ENCODE measurements at regions not wholly inside any gene's neighbourhood (a gene's known extent, or its start where the extent isn't known, plus 50 kb on each side); places are given as distances from the start of the nearest gene placed in this dataset.
"Not testable (repeated sequence)": the region's sequence is repeated elsewhere in the genome, so short reads cannot be mapped to it uniquely, and the experiment has no call there.

GRCh38 chr14:106809615-106810014 is 1283.2 kb downstream of the TMEM121 start:
- no peak for DNase-seq

GRCh38 chr14:106810168-106810567 is 1283.8 kb downstream of the TMEM121 start:
- DNase-seq, result not testable (repeated sequence)

- DNase-seq, result no peak
Measured at GRCh38 chr14:106811162-106811561, 1284.8 kb downstream of the TMEM121 start.

- no peak for DNase-seq
Measured at GRCh38 chr14:106812788-106813476, 1286.5 kb downstream of the TMEM121 start.

- DNase-seq, result no peak
Measured at GRCh38 chr14:106813477-106813823, 1287.1 kb downstream of the TMEM121 start.

- no peak for DNase-seq
Measured at GRCh38 chr14:106820119-106820518, 1293.7 kb downstream of the TMEM121 start.

- no peak for DNase-seq
Measured at GRCh38 chr14:106821119-106821518, 1294.7 kb downstream of the TMEM121 start.

GRCh38 chr14:106822905-106823304 is 1296.5 kb downstream of the TMEM121 start:
- no peak for DNase-seq

GRCh38 chr14:106823552-106823951 is 1297.2 kb downstream of the TMEM121 start:
- no peak for DNase-seq

GRCh38 chr14:106826833-106827369 is 1300.5 kb downstream of the TMEM121 start:
- no peak for DNase-seq

- DNase-seq, result no peak
Measured at GRCh38 chr14:106831322-106831720, 1304.9 kb downstream of the TMEM121 start.

- no peak for DNase-seq
Measured at GRCh38 chr14:106837870-106838269, 1311.5 kb downstream of the TMEM121 start.

- DNase-seq, result no peak
Measured at GRCh38 chr14:106838991-106839769, 1312.8 kb downstream of the TMEM121 start.

- no peak for DNase-seq
Measured at GRCh38 chr14:106840258-106840657, 1313.9 kb downstream of the TMEM121 start.

- DNase-seq, result no peak
Measured at GRCh38 chr14:106840991-106841390, 1314.6 kb downstream of the TMEM121 start.

- peak; percentile 22 for DNase-seq
Measured at GRCh38 chr14:106841701-106842100, 1315.3 kb downstream of the TMEM121 start.

GRCh38 chr14:106842687-106843086 is 1316.3 kb downstream of the TMEM121 start:
- peak; percentile 20 for DNase-seq

- DNase-seq, result no peak
Measured at GRCh38 chr14:106843386-106843785, 1317.0 kb downstream of the TMEM121 start.

- DNase-seq, result peak; percentile 49
Measured at GRCh38 chr14:106843951-106844483, 1317.6 kb downstream of the TMEM121 start.

- peak; percentile 48 for DNase-seq
Measured at GRCh38 chr14:106844608-106845285, 1318.4 kb downstream of the TMEM121 start.

GRCh38 chr14:106845286-106846087 is 1319.1 kb downstream of the TMEM121 start:
- peak; percentile 92 for DNase-seq

GRCh38 chr14:106846218-106846617 is 1319.8 kb downstream of the TMEM121 start:
- peak; percentile 70 for DNase-seq
